ENCODE measurements at regions not wholly inside any gene's neighbourhood (a gene's known extent, or its start where the extent isn't known, plus 50 kb on each side); places are given as distances from the start of the nearest gene placed in this dataset.
"Not testable (repeated sequence)": the region's sequence is repeated elsewhere in the genome, so short reads cannot be mapped to it uniquely, and the experiment has no call there.

DNA sequence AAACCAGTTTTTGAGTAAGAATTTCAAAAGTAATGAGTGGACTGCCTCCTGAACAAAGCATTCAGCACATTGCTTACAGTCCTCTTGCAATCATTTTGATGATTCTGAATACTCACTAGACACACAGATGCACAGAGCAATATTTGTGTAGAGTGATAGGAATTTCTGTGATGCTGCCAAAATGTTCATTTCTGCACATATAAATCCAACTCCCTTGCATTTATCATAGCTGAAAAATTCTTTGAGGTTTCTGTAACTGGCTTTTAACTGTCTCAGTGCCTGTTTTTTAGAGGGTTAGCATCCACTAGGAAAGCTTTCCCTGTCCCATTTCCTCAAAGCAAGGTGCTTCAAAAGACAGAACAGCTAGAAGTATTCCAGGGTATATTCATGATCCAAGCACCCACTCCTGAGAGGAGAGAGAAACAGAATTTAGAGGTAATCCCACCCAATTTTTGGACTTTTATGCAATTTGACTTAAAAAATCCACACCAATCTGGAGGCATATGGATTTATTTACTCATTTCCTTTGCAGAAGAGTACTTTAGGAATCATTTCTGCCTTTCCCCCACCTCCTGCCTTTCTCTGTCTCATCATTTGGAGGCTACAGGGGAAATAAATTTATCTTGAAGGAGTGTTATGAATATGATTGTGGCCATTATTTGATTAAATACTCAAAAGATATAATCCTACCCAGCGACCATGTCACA, 234.5 kb upstream of the SLIT2 start:
- Mint-ChIP-seq H3K4me3 (no peak overlapping the region), H3K4me1 (ENCODE audit: low read depth) (no peaks in the 10 kb centered on the region), H3K36me3 (ENCODE audit: low read depth) (no peaks in the 10 kb centered on the region), H3K27me3 (no peaks in the 10 kb centered on the region), H3K9me3 (peaks cover 9% of the 10 kb centered on the region), H3K27ac (no peak overlapping the region)
- no peak for DNase-seq

DNA sequence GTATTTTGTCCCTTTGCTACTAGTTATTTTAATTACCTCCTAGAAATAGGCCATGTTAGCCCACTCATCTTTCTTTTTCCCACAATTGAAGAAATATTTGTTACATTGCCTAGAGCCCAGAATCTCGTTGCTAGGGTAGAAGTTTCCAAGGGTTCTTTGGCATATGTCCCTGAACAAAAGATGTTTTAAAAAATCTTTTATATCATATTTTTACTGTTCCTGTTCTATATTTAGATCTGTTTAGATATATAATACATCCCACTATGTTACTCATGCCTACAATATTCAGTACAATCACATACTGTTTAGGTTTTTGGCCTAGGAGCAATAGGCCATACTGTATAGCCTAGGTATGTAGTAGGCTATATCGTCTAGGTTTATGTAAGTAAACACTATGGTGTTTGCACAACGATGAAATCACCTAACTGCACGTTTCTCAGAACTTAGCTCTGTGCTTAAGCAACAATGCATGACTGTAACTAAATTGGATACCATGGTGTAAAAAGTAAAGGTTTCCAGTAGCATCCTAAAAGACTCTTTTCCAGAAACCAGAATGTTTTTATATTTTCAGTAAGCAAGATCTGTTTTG, 236.0 kb upstream of the SLIT2 start:
- H3K4me1 Mint-ChIP-seq (ENCODE audit: low read depth): no peaks in the 10 kb centered on the region
- H3K27ac Mint-ChIP-seq: no peak overlapping the region
- H3K4me3 Mint-ChIP-seq: no peak overlapping the region
- DNase-seq: no peak
- H3K9me3 Mint-ChIP-seq: peaks cover 9% of the 10 kb centered on the region
- H3K36me3 Mint-ChIP-seq (ENCODE audit: low read depth): no peaks in the 10 kb centered on the region
- H3K27me3 Mint-ChIP-seq: no peaks in the 10 kb centered on the region

DNA sequence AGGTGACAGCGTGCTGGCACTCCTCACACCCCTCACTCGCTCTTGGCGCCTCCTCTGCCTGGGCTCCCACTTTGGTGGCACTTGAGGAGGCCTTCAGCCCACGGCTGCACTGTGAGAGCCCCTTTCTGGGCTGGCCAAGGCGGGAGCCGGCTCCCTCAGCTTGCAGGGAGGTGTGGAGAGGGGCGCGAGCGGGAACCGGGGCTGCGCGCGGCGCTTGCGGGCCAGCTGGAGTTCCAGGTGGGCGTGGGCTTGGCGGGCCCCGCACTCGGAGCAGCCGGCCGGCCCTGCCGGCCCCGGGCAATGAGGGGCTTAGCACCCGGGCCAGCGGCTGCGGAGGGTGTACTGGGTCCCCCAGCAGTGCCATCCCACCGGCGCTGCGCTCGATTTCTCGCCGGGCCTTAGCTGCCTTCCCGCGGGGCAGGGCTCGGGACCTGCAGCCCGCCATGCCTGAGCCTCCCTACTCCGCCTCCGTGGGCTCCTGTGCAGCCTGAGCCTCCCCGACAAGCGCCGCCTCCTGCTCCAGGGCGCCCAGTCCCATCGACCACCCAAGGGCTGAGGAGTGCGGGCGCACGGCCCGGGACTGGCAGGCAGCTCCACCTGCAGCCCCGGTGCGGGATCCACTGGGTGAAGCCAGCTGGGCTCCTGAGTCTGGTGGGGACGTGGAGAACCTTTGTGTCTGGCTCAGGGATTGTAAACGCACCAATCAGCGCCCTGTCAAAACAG, 247.7 kb upstream of the SLIT2 start:
- H3K9me3 Mint-ChIP-seq; H3K4me1 Mint-ChIP-seq (ENCODE audit: low read depth): not testable (repeated sequence)

DNA sequence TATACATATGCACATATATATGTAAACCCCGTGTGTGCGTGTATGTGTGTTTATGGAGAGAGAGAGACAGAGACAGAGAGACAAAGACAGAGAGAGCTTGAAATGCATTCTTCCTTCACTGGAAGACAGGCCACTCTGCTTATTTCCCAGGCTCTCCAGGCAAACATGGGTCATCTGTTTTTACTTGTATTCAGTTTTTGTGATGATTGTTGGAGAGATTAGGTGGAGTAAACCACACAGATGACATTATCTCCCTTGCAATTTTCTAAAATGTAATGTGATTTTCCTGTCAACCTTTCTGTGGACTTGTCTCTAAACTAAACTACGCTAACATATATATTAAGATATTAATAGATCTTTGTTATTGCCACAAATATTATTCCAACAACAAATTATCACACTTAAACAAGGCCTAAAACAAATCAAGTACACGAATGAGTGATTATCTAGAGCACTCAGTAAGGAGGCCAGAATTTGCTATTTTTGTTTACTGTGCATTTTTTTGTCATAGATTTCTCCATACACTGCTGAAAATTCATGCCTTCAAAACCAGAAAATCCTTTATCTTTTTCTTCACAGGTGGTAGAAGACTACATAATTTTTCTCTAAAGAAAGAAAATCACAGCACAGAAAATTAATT, 251.8 kb upstream of the SLIT2 start:
- peaks cover 9% of the 10 kb centered on the region for H3K9me3 Mint-ChIP-seq
- H3K27me3 Mint-ChIP-seq: no peaks in the 10 kb centered on the region
- no peak overlapping the region for H3K27ac Mint-ChIP-seq
- H3K4me1 Mint-ChIP-seq (ENCODE audit: low read depth): no peaks in the 10 kb centered on the region
- no peak for DNase-seq
- no peak overlapping the region for H3K4me3 Mint-ChIP-seq
- no peaks in the 10 kb centered on the region for H3K36me3 Mint-ChIP-seq (ENCODE audit: low read depth)

More for the DNA sequence above, 247.7 kb upstream of the SLIT2 start:
- not testable (repeated sequence) for H3K36me3 Mint-ChIP-seq (ENCODE audit: low read depth); DNase-seq; H3K27ac Mint-ChIP-seq; H3K27me3 Mint-ChIP-seq; H3K4me3 Mint-ChIP-seq

DNA sequence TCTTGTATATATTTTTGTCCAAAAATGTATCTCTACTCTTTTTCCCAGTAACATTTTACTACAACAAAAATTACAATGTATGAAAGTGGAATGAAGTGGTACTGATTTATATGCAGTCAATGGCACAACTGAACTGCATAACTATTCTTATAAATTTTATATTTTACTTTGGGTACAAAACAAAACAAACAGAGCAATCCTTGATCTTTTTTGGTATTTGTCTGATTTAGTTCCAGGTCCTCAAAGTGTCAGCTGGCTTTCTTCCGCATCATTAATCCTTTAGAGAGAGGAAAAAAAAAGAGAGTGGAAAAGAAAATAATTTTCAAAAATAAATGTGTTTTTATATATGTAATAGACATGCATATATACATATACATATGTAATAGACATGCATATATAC, 252.4 kb upstream of the SLIT2 start:
- Mint-ChIP-seq H3K27ac (no peak overlapping the region), H3K9me3 (peaks cover 9% of the 10 kb centered on the region), H3K27me3 (no peaks in the 10 kb centered on the region), H3K4me1 (ENCODE audit: low read depth) (no peaks in the 10 kb centered on the region), H3K4me3 (no peak overlapping the region), H3K36me3 (ENCODE audit: low read depth) (no peaks in the 10 kb centered on the region)
- DNase-seq: no peak

GRCh38 chr4:19993242-19993641, 258.5 kb upstream of the SLIT2 start:
- H3K9me3 Mint-ChIP-seq: peaks cover 11% of the 10 kb centered on the region

GRCh38 chr4:19992471-19993093, 259.1 kb upstream of the SLIT2 start:
- no peaks in the 10 kb centered on the region for H3K36me3 Mint-ChIP-seq (ENCODE audit: low read depth)
- H3K4me3 Mint-ChIP-seq: no peak overlapping the region
- H3K4me1 Mint-ChIP-seq (ENCODE audit: low read depth): no peaks in the 10 kb centered on the region
- H3K27me3 Mint-ChIP-seq: no peaks in the 10 kb centered on the region
- H3K9me3 Mint-ChIP-seq: peaks cover 16% of the 10 kb centered on the region
- H3K27ac Mint-ChIP-seq: no peak overlapping the region
- no peak for DNase-seq

More at GRCh38 chr4:19993242-19993641, 258.5 kb upstream of the SLIT2 start:
- H3K27me3 Mint-ChIP-seq: no peaks in the 10 kb centered on the region
- no peak for DNase-seq
- H3K36me3 Mint-ChIP-seq (ENCODE audit: low read depth): no peaks in the 10 kb centered on the region
- H3K27ac Mint-ChIP-seq: no peak overlapping the region
- no peaks in the 10 kb centered on the region for H3K4me1 Mint-ChIP-seq (ENCODE audit: low read depth)
- no peak overlapping the region for H3K4me3 Mint-ChIP-seq

- Mint-ChIP-seq H3K4me1 (ENCODE audit: low read depth) (no peaks in the 10 kb centered on the region), H3K36me3 (ENCODE audit: low read depth) (no peaks in the 10 kb centered on the region), H3K9me3 (peaks cover 23% of the 10 kb centered on the region), H3K27ac (no peak overlapping the region), H3K27me3 (no peaks in the 10 kb centered on the region), H3K4me3 (no peak overlapping the region)
- no peak for DNase-seq
Observed at GRCh38 chr4:19987746-19988145, 264.0 kb upstream of the SLIT2 start.

DNA sequence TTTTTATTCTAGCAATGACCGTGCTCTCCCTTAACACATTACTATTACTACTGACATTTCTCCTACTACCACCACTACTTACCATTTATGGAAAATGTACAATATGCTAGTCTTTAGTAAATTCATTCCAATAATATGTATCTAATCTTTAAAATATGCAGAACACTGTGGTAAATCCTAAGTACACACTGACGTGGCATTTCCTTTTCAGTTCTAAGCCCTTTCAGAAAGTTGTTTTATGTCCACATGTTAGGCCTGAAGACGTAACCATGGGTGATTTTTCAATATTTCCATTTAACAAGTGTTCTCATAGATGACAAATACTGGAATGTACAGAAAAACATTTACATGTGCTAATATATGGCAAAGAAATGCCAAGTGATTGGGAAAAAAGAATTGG, 268.6 kb upstream of the SLIT2 start:
- no peaks in the 10 kb centered on the region for H3K4me1 Mint-ChIP-seq (ENCODE audit: low read depth)
- H3K9me3 Mint-ChIP-seq: peaks cover 19% of the 10 kb centered on the region
- no peak overlapping the region for H3K4me3 Mint-ChIP-seq
- DNase-seq: no peak
- H3K27me3 Mint-ChIP-seq: no peaks in the 10 kb centered on the region
- H3K36me3 Mint-ChIP-seq (ENCODE audit: low read depth): no peaks in the 10 kb centered on the region
- no peak overlapping the region for H3K27ac Mint-ChIP-seq

GRCh38 chr4:19982556-19982955, 269.1 kb upstream of the SLIT2 start:
- Mint-ChIP-seq H3K36me3 (ENCODE audit: low read depth) (no peaks in the 10 kb centered on the region), H3K27me3 (no peaks in the 10 kb centered on the region), H3K9me3 (peaks cover 19% of the 10 kb centered on the region), H3K4me3 (no peak overlapping the region), H3K4me1 (ENCODE audit: low read depth) (no peaks in the 10 kb centered on the region), H3K27ac (no peak overlapping the region)
- no peak for DNase-seq

DNA sequence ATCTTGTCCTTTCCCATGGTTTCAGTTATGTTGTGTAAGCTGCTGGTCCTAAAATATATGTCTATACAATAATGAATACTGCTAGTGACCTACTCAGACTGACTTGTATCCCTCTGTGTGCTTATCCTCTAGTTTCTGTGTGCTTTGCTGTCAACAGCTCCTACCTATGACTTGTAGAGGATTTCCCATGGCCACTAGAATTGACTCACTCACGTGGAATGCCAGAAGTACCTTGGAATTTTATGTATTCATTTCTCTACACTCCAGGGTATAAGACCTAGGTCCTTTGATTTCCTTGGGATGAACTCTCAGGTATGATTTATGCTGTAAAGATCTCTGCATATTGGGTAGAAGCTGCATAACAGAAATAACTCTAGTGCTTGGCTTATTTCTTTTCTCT, 279.9 kb upstream of the SLIT2 start:
- H3K4me3 Mint-ChIP-seq: no peak overlapping the region
- no peaks in the 10 kb centered on the region for H3K4me1 Mint-ChIP-seq (ENCODE audit: low read depth)
- no peaks in the 10 kb centered on the region for H3K36me3 Mint-ChIP-seq (ENCODE audit: low read depth)
- no peaks in the 10 kb centered on the region for H3K27me3 Mint-ChIP-seq
- DNase-seq: no peak
- H3K9me3 Mint-ChIP-seq: peaks cover 18% of the 10 kb centered on the region
- no peak overlapping the region for H3K27ac Mint-ChIP-seq

GRCh38 chr4:19969492-19969891, 282.2 kb upstream of the SLIT2 start:
- Mint-ChIP-seq H3K27ac (no peak overlapping the region), H3K9me3 (peaks cover 11% of the 10 kb centered on the region), H3K4me1 (ENCODE audit: low read depth) (no peaks in the 10 kb centered on the region), H3K4me3 (no peak overlapping the region), H3K27me3 (no peaks in the 10 kb centered on the region), H3K36me3 (ENCODE audit: low read depth) (no peaks in the 10 kb centered on the region)
- DNase-seq: no peak

- no peak overlapping the region for H3K27ac Mint-ChIP-seq
- no peak for DNase-seq
- H3K36me3 Mint-ChIP-seq (ENCODE audit: low read depth): no peaks in the 10 kb centered on the region
- H3K4me3 Mint-ChIP-seq: no peak overlapping the region
- H3K9me3 Mint-ChIP-seq: peaks cover 7% of the 10 kb centered on the region
- H3K27me3 Mint-ChIP-seq: no peaks in the 10 kb centered on the region
- H3K4me1 Mint-ChIP-seq (ENCODE audit: low read depth): no peaks in the 10 kb centered on the region
Observed at GRCh38 chr4:19961091-19961490, 290.6 kb upstream of the SLIT2 start.

- Mint-ChIP-seq H3K27ac (no peak overlapping the region), H3K36me3 (ENCODE audit: low read depth) (no peaks in the 10 kb centered on the region), H3K4me1 (ENCODE audit: low read depth) (no peaks in the 10 kb centered on the region), H3K4me3 (no peak overlapping the region), H3K27me3 (no peaks in the 10 kb centered on the region), H3K9me3 (peaks cover 11% of the 10 kb centered on the region)
- no peak for DNase-seq
Observed at GRCh38 chr4:19958848-19959247, 292.9 kb upstream of the SLIT2 start.
